Esophagus muscularis mucosa (tissue), 4 donors: ENCODE measurements at regions not wholly inside any gene's neighbourhood (a gene's known extent, or its start where the extent isn't known, plus 50 kb on each side); places are given as distances from the start of the nearest gene placed in this dataset.

ENCODE experiments used
- DNase-seq: peaks from one replicate; pipeline ENCODE4 v3.0.0-alpha.2; 2017; ENCODE audit errors: extremely low spot score
- H3K27ac ChIP-seq, 4 donors: fragments of 200-600 bp; sonication (generic); replicated peaks in 1 of 4; 1 replicate in 3 of 4; 2 replicates in 1 of 4; pipeline ENCODE4 v1.5.1; 2016 to 2019; ENCODE audit warnings: mild to moderate bottlenecking in 1 of 4
- H3K27me3 ChIP-seq, 4 donors: fragments of 200-600 bp; sonication (generic); one replicate each; pipeline versions ENCODE4 v1.5.1 to v1.6.0; 2016 to 2019
- H3K36me3 ChIP-seq, 4 donors: fragments of 200-600 bp; sonication (generic); one replicate each; pipeline ENCODE4 v1.5.1; 2016 to 2019
- H3K4me1 ChIP-seq, 4 donors: fragments of 200-600 bp; sonication (generic); one replicate each; pipeline ENCODE4 v1.5.1; 2016 to 2019
- H3K4me3 ChIP-seq, 4 donors: fragments of 200-600 bp; sonication (generic); 1 replicate in 2 of 4; 2 replicates in 2 of 4; pipeline ENCODE4 v1.5.1; 2016 to 2019; ENCODE audit warnings: mild to moderate bottlenecking in 4 of 4, moderate library complexity in 1 of 4
- H3K9me3 ChIP-seq, 4 donors: fragments of 200-600 bp; sonication (generic); 1 replicate in 3 of 4; 2 replicates in 1 of 4; pipeline ENCODE4 v1.5.1; 2016 to 2019
- CTCF ChIP-seq, 3 experiments: fragments of 200-600 bp in 2 of 3; fragments of 450-650 bp in 1 of 3; sonication (generic) in 2 of 3; IDR thresholded peaks; one replicate each; pipeline ENCODE4 v1.5.1; 2017 to 2019; ENCODE audit warnings: antibody characterized with exemption in 3 of 3, mild to moderate bottlenecking in 2 of 3, moderate library complexity in 1 of 3
- EP300 ChIP-seq: sonication (generic); formaldehyde crosslinking; IDR thresholded peaks from one replicate; pipeline ENCODE4 v1.6.1; 2017; ENCODE audit warnings: antibody characterized with exemption
- POLR2A ChIP-seq: fragments of 450-650 bp; IDR thresholded peaks from one replicate; pipeline ENCODE4 v1.6.1; 2017; ENCODE audit warnings: antibody characterized with exemption, moderate library complexity, mild to moderate bottlenecking, low read depth
- POLR2AphosphoS5 ChIP-seq, 2 donors: sonication (generic); formaldehyde crosslinking; IDR thresholded peaks; one replicate each; pipeline ENCODE4 v1.6.1; 2017; ENCODE audit warnings: antibody characterized with exemption in 2 of 2
- WGBS: methylation state at CpG from one replicate; pipeline ENCODE4 v1.1.5; 2018; 5-methylcytosine and 5-hydroxymethylcytosine counted together
- intact Hi-C: fragments of 100-400 bp; cut with DNase I; formaldehyde crosslinking; loops from one replicate; pipeline ENCODE4 v1.15.1; 2023

- TF ChIP-seq CTCF (IDR thresholded peaks at IDR 0.05), result no peak
- TF ChIP-seq POLR2A, result no peak
- no peak for TF ChIP-seq EP300
- H3K4me1 ChIP-seq, result no peaks in the 10 kb centered on the region
- intact Hi-C loops, result no loop called here
- WGBS, result 86% methylated on average over 1 of the region's 1 CpG
- no peaks in the 10 kb centered on the region for H3K36me3 ChIP-seq
- no peaks in the 10 kb centered on the region for H3K9me3 ChIP-seq
- H3K27me3 ChIP-seq, result no peaks in the 10 kb centered on the region
- H3K4me3 ChIP-seq, result no peak overlapping the region
- DNase-seq, result no peak
- H3K27ac ChIP-seq, result no peak overlapping the region
These were observed 87.7 kb downstream of the DCK start for GRCh38 chr4:71081192-71081591.

DNA sequence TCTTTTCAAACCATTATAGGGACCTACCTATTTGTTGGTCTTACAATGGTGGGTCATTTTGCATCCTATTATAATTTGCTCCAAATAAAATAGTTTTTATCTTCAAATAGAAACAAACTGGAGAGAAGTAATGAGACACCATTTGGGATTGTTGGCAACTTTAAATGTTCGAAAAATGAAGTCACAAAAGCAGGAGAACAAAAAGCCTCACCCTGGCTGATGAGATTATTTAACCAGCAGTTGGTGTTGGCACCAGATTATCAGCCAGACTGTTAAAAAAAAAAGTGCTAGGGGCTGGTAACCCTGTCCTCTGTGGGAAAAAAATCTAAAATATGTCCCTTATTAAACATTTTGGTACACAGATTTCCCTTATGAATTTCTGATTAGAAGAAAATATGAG, 100.3 kb downstream of the DCK start:
- WGBS, result 59% methylated on average over 1 of the region's 1 CpG
- no peak for DNase-seq

GRCh38 chr4:71094201-71094600, 100.8 kb downstream of the DCK start:
- TF ChIP-seq EP300, result no peak
- TF ChIP-seq POLR2A, result no peak
- no peak for TF ChIP-seq POLR2AphosphoS5 (IDR thresholded peaks at IDR 0.05)
- no peak for TF ChIP-seq CTCF (IDR thresholded peaks at IDR 0.05)
- Histone ChIP-seq H3K36me3 (no peaks in the 10 kb centered on the region), H3K9me3 (peaks cover 0 to 9% (median 3%) of the 10 kb centered on the region in 4 donors), H3K4me3 (no peak overlapping the region), H3K27me3 (no peaks in the 10 kb centered on the region), H3K27ac (no peak overlapping the region), H3K4me1 (no peaks in the 10 kb centered on the region)
- intact Hi-C loops, result no loop called here
- DNase-seq, result no peak

More for the DNA sequence above, 100.3 kb downstream of the DCK start:
- TF ChIP-seq POLR2AphosphoS5 (IDR thresholded peaks at IDR 0.05) (no peak), POLR2A (no peak), EP300 (no peak), CTCF (IDR thresholded peaks at IDR 0.05) (no peak)
- Histone ChIP-seq H3K36me3 (no peaks in the 10 kb centered on the region), H3K4me3 (no peak overlapping the region), H3K9me3 (peaks cover 0 to 9% (median 3%) of the 10 kb centered on the region in 4 donors), H3K27ac (no peak overlapping the region), H3K4me1 (no peaks in the 10 kb centered on the region), H3K27me3 (no peaks in the 10 kb centered on the region)
- intact Hi-C loops, result no loop called here

DNA sequence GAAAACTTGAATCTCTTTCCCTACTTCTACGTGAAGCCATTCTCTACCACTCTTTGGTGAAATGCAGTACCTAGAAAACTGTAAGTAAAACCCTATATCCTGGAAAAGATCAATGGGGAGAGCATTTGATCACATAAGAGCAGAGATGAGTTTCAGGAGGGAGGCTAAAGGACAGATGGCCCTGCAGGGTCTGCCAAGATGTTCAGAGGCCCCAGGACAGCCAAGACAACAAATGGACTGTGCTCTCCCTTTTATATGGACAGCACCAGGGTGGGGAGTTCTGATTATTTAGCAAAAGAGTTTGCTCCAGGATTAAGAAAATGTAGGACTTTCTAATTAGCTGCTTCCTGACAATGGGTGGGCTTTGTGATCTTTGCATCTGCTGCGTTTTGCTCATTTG, 101.7 kb downstream of the DCK start:
- Histone ChIP-seq H3K27ac (no peak overlapping the region), H3K36me3 (no peaks in the 10 kb centered on the region), H3K27me3 (no peaks in the 10 kb centered on the region), H3K4me1 (no peaks in the 10 kb centered on the region), H3K4me3 (no peak overlapping the region), H3K9me3 (peaks cover 0 to 3% (median 1%) of the 10 kb centered on the region in 4 donors)
- no peak for TF ChIP-seq EP300
- TF ChIP-seq POLR2A, result no peak
- no peak for TF ChIP-seq POLR2AphosphoS5 (IDR thresholded peaks at IDR 0.05)
- no peak for TF ChIP-seq CTCF (IDR thresholded peaks at IDR 0.05)
- 88% methylated on average over 2 of the region's 2 CpGs for WGBS
- no peak for DNase-seq
- intact Hi-C loops, result no loop called here

DNA sequence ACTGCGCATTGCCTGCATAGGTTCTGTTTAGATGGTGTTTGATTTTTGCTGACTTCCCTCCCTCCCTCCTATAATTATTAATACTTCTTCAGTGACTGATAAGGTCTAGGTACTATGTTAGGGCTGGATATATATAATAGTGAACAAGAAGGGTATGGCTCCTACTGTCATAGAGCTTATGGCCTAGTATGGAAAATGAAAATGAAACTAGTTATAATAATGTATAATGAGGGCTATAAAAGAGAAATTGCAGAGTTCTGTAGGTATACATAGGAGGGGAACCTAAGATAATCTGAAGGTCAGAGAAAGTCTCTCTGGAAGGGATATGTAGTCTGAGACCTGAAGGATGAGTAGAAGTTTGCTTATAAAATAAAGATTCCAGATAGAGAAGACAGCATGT, 102.1 kb downstream of the DCK start:
- Histone ChIP-seq H3K4me3 (no peak overlapping the region), H3K27ac (no peak overlapping the region), H3K9me3 (no peaks in the 10 kb centered on the region), H3K4me1 (no peaks in the 10 kb centered on the region), H3K36me3 (no peaks in the 10 kb centered on the region), H3K27me3 (no peaks in the 10 kb centered on the region)
- no peak for TF ChIP-seq EP300
- no peak for TF ChIP-seq POLR2AphosphoS5 (IDR thresholded peaks at IDR 0.05)
- TF ChIP-seq POLR2A, result no peak
- TF ChIP-seq CTCF (IDR thresholded peaks at IDR 0.05), result no peak
- DNase-seq, result no peak
- intact Hi-C loops, result no loop called here
- WGBS, result 88% methylated on average over 1 of the region's 1 CpG
